Loucy (cell line): ENCODE measurements at regions not wholly inside any gene's neighbourhood (a gene's known extent, or its start where the extent isn't known, plus 50 kb on each side); places are given as distances from the start of the nearest gene placed in this dataset.
"Not testable (repeated sequence)": the region's sequence is repeated elsewhere in the genome, so short reads cannot be mapped to it uniquely, and the experiment has no call there.

Source experiments
- H2AFZ ChIP-seq: fragments of 200-600 bp; sonication (generic); 2 replicates; pipeline ENCODE4 v1.6.0; 2016; ENCODE audit warnings: antibody characterized with exemption, mild to moderate bottlenecking, low read length, moderate library complexity
- H3F3A ChIP-seq: fragments of 200-600 bp; 2 replicates; pipeline ENCODE4 v1.6.0; 2016; ENCODE audit warnings: antibody characterized with exemption, low read depth, mild to moderate bottlenecking
- H3K27me3 ChIP-seq: fragments of 200-600 bp; sonication (generic); 2 replicates; pipeline ENCODE4 v1.6.1; 2014; ENCODE audit warnings: low read length, mild to moderate bottlenecking; ENCODE audit not compliant: insufficient read depth, poor library complexity, severe bottlenecking
- H3K36me3 ChIP-seq: fragments of 200-600 bp; sonication (generic); 2 replicates; pipeline ENCODE4 v1.6.1; 2016; ENCODE audit warnings: low read length; ENCODE audit not compliant: insufficient read depth
- H3K4me1 ChIP-seq: fragments of 200-600 bp; sonication (generic); 2 replicates; pipeline ENCODE4 v1.5.1; 2014; ENCODE audit warnings: low read length, mild to moderate bottlenecking; ENCODE audit not compliant: insufficient read depth, poor library complexity, severe bottlenecking
- H3K4me2 ChIP-seq: fragments of 200-600 bp; sonication (generic); 2 replicates; pipeline ENCODE4 v1.6.0; 2014; ENCODE audit warnings: antibody characterized with exemption, low read length, low read depth, mild to moderate bottlenecking; ENCODE audit not compliant: poor library complexity, severe bottlenecking
- H3K4me3 ChIP-seq: fragments of 200-600 bp; sonication (generic); 2 replicates; pipeline ENCODE4 v1.5.1; 2014; ENCODE audit warnings: low read length, mild to moderate bottlenecking, mixed read lengths; ENCODE audit not compliant: poor library complexity, severe bottlenecking
- H3K79me2 ChIP-seq: fragments of 200-600 bp; sonication (generic); 2 replicates; pipeline ENCODE4 v1.6.1; 2014; ENCODE audit warnings: low read length; ENCODE audit not compliant: insufficient read depth
- H3K9ac ChIP-seq: fragments of 200-600 bp; sonication (generic); 2 replicates; pipeline ENCODE4 v1.6.0; 2014; ENCODE audit warnings: mild to moderate bottlenecking, low read depth, low read length, moderate library complexity; ENCODE audit not compliant: poor library complexity, severe bottlenecking
- H3K9me2 ChIP-seq: fragments of 200-600 bp; sonication (generic); replicated peaks from 2 replicates; pipeline ENCODE4 v1.6.1; 2016; ENCODE audit warnings: low read depth, low read length, mixed read lengths
- H3K9me3 ChIP-seq: fragments of 200-600 bp; sonication (generic); 2 replicates; pipeline ENCODE4 v1.6.1; 2014; ENCODE audit warnings: mild to moderate bottlenecking, antibody characterized with exemption, low read length, low read depth; ENCODE audit not compliant: insufficient read depth
- H4K20me1 ChIP-seq: fragments of 200-600 bp; sonication (generic); 2 replicates; pipeline ENCODE4 v1.6.0; 2014; ENCODE audit warnings: antibody characterized with exemption, low read length, mild to moderate bottlenecking; ENCODE audit not compliant: insufficient read depth, poor library complexity, severe bottlenecking
- EZH2phosphoT487 ChIP-seq: fragments of 200-600 bp; IDR thresholded peaks from 2 replicates; pipeline ENCODE4 v1.6.1; 2018; ENCODE audit warnings: antibody characterized with exemption, mild to moderate bottlenecking, moderate library complexity, borderline replicate concordance
- TF ChIP-seq, protein P1 (sequence below): fragments of 200-600 bp; sonication (generic); conservative IDR thresholded peaks from 2 replicates; pipeline ENCODE4 v1.5.1; 2014; ENCODE audit warnings: mild to moderate bottlenecking, antibody characterized with exemption, low read length

DNA sequence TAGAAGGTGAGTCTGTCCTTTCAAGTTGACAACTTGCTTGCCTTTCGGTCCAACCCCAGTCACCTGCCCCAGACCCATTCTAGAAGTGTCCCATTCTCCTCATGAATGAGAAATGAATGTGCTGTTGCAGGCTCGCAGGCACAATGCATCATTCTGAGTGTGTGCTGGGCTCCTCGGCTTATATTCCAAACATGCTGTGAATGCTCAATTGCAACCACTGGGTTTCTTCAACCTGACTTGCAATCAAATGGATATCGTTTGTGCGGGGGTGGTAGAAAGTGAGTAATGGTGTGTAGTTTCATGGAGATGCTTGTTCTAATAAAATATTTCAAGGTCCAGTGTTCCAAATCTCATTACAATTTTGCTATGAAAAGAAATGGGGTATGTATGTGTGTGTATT, 256.6 kb upstream of the IL12B start:
- Histone ChIP-seq H3K9ac (no peak overlapping the region), H3K4me1 (no peaks in the 10 kb centered on the region), H4K20me1 (no peaks in the 10 kb centered on the region), H3K79me2 (no peaks in the 10 kb centered on the region), H3K36me3 (no peaks in the 10 kb centered on the region), H3K4me3 (no peak overlapping the region), H3K9me3 (no peaks in the 10 kb centered on the region), H3F3A (no peaks in the 10 kb centered on the region), H3K27me3 (no peaks in the 10 kb centered on the region), H3K9me2 (no peaks in the 10 kb centered on the region), H3K4me2 (no peak overlapping the region), H2AFZ (no peak overlapping the region)
- TF ChIP-seq, protein P1, sequence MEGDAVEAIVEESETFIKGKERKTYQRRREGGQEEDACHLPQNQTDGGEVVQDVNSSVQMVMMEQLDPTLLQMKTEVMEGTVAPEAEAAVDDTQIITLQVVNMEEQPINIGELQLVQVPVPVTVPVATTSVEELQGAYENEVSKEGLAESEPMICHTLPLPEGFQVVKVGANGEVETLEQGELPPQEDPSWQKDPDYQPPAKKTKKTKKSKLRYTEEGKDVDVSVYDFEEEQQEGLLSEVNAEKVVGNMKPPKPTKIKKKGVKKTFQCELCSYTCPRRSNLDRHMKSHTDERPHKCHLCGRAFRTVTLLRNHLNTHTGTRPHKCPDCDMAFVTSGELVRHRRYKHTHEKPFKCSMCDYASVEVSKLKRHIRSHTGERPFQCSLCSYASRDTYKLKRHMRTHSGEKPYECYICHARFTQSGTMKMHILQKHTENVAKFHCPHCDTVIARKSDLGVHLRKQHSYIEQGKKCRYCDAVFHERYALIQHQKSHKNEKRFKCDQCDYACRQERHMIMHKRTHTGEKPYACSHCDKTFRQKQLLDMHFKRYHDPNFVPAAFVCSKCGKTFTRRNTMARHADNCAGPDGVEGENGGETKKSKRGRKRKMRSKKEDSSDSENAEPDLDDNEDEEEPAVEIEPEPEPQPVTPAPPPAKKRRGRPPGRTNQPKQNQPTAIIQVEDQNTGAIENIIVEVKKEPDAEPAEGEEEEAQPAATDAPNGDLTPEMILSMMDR = no peak
- no peak for TF ChIP-seq EZH2phosphoT487

DNA sequence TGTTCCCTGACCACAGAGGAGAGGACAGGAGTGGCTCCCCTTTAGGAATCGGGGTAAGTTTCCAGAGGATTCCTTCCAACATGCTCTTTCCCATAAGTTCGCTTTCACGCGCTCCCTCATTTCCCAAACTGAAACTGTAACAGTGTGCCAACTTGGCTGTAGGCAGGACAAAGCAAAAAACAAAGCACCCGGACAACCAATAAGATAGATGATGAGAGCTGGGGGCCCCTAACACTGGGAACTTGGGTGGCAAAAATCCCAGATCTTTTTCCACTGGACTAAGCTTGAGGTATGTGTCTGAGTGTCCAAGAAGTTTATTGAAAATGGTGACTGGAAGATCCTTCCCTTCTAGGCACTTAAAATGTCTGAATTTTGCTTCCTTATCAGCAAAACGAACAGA, 258.7 kb upstream of the IL12B start:
- H3K9ac ChIP-seq = no peak overlapping the region
- no peak overlapping the region for H2AFZ ChIP-seq
- H3K79me2 ChIP-seq = no peaks in the 10 kb centered on the region
- no peaks in the 10 kb centered on the region for H3K9me2 ChIP-seq
- H3K27me3 ChIP-seq = no peaks in the 10 kb centered on the region
- H3K36me3 ChIP-seq = no peaks in the 10 kb centered on the region
- no peak overlapping the region for H3K4me3 ChIP-seq
- H3K4me1 ChIP-seq = no peaks in the 10 kb centered on the region
- no peaks in the 10 kb centered on the region for H3F3A ChIP-seq
- TF ChIP-seq, protein P1 = no peak
- no peak for TF ChIP-seq EZH2phosphoT487
- no peaks in the 10 kb centered on the region for H4K20me1 ChIP-seq
- no peaks in the 10 kb centered on the region for H3K9me3 ChIP-seq
- H3K4me2 ChIP-seq = no peak overlapping the region

DNA sequence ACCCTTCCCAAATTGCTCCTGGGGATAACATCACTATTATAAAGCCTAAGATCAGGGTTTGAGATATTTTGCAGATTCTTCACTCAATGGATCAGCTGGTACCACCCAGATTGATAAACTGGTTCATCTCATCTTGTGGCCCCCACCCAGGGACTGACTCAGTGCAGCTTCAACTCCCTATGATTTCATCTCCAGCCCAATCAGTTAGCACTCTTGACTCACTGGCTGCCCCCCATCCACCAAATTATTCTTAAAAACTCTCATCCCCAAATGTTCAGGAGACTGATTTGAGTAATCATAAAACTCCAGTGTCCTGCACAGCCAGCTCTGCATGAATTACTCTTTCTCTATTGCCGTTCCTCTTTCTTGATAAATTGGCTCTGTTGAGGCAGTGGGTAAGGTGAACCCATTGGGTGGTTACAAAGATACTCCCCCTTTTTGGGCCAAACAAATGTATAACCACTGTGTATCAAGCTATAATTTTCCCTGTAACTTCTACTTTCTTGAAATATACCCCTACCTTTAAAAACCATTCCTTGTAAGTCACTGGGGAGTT, 263.3 kb upstream of the IL12B start:
- H3K9me2 ChIP-seq = no peaks in the 10 kb centered on the region

DNA sequence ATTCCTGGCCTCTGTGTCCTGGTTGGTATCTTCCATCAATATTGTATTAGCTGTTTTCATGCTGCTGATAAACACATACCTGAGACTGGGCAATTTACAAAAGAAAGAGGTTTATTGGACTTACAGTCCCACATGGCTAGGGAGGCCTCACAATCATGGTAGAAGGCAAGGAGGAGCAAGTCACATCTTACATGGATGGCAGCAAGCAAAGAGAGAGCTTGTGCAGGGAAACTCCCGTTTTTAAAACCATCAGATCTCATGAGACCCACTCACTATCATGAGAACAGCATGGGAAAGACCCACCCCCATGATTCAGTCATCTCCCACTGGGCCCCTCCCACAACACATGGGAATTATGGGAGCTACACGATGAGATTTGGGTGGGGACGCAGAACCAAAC, 265.3 kb upstream of the IL12B start:
- not testable (repeated sequence) for H4K20me1 ChIP-seq, H3K9ac ChIP-seq, H3K27me3 ChIP-seq, H3F3A ChIP-seq, H3K79me2 ChIP-seq, H2AFZ ChIP-seq, H3K4me2 ChIP-seq, H3K4me1 ChIP-seq, H3K9me2 ChIP-seq, H3K9me3 ChIP-seq, H3K4me3 ChIP-seq, H3K36me3 ChIP-seq

More for the DNA sequence above, 263.3 kb upstream of the IL12B start:
- Histone ChIP-seq H3K27me3 (no peaks in the 10 kb centered on the region), H3K79me2 (no peaks in the 10 kb centered on the region), H2AFZ (no peak overlapping the region), H3K4me2 (no peak overlapping the region), H3K4me3 (no peak overlapping the region), H3K9ac (no peak overlapping the region), H3K36me3 (no peaks in the 10 kb centered on the region), H3K4me1 (no peaks in the 10 kb centered on the region), H4K20me1 (no peaks in the 10 kb centered on the region), H3K9me3 (no peaks in the 10 kb centered on the region), H3F3A (no peaks in the 10 kb centered on the region)
- TF ChIP-seq EZH2phosphoT487 = no peak
- TF ChIP-seq, protein P1 = no peak
